HepG2 (cell line): ENCODE measurements at regions not wholly inside any gene's neighbourhood (a gene's known extent, or its start where the extent isn't known, plus 50 kb on each side); places are given as distances from the start of the nearest gene placed in this dataset.

ENCODE experiments used
- ATAC-seq: fragments of 200-7000 bp; cut with Tn5 transposase; 3 replicates; pipeline ENCODE4 v1.9.1; 2020; ENCODE audit warnings: mild to moderate bottlenecking, moderate library complexity
- BruUV-seq: library from RNA; stranded (reverse); fragments of 400-500 nt; replicated peaks from 2 replicates; lab custom pipeline; 2021; lab: Mats Ljungman, UMichigan
- CTCF ChIA-PET: fragments of 300-600 bp; formaldehyde crosslinking; extraction: SDS; loops from one replicate; lab custom pipeline; 2021; ENCODE audit warnings: low total read pairs, inconsistent platforms, low intra/inter-chr PET ratio; lab: Yijun Ruan, JAX
- POLR2A ChIA-PET: fragments of 350-600 bp; sonication (Branson Sonifier 250); formaldehyde crosslinking; loops from one replicate; lab custom pipeline; 2020; ENCODE audit warnings: antibody characterized with exemption, inconsistent platforms; lab: Yijun Ruan, JAX
- DNase-seq: peaks from one replicate; pipeline ENCODE4 v3.0.0-alpha.2; 2015; ENCODE audit warnings: low spot score
- FAIRE-seq: peaks from 3 replicates; lab custom pipeline; 2011; peaks lifted over from hg19 to GRCh38; lab: Jason Lieb, UNC
- H2AFZ ChIP-seq: one replicate; pipeline ENCODE4 v1.6.1; 2011; ENCODE audit warnings: low read length, inconsistent platforms
- H3K27ac ChIP-seq: fragments of 300-600 bp; 3 replicates; pipeline ENCODE4 v1.8.0; 2011; ENCODE audit warnings: mixed run types, mild to moderate bottlenecking, mixed read lengths, low read length, inconsistent platforms; ENCODE audit not compliant: insufficient read depth; ENCODE audit errors: extremely low read length
- H3K27me3 ChIP-seq, 2 experiments: fragments of 200-600 bp in 1 of 2; 2 replicates in 1 of 2; 3 replicates in 1 of 2; pipeline versions ENCODE4 v1.6.0 to v1.8.0; 2011; ENCODE audit warnings: low read length in 2 of 2, mild to moderate bottlenecking in 2 of 2, moderate library complexity in 2 of 2, inconsistent platforms in 1 of 2; ENCODE audit not compliant: insufficient read depth in 2 of 2, control insufficient read depth in 1 of 2
- H3K36me3 ChIP-seq, 2 experiments: fragments of 200-600 bp in 1 of 2; replicated peaks in 1 of 2; 2 replicates in 1 of 2; 3 replicates in 1 of 2; pipeline versions ENCODE4 v1.5.1 to v1.8.0; 2011; ENCODE audit warnings: low read length in 2 of 2, inconsistent platforms in 1 of 2; ENCODE audit not compliant: insufficient read depth in 2 of 2, control insufficient read depth in 1 of 2
- H3K4me1 ChIP-seq: 2 replicates; pipeline ENCODE4 v1.5.1; 2012; ENCODE audit warnings: low read length, inconsistent platforms; ENCODE audit not compliant: insufficient read depth
- H3K4me2 ChIP-seq: 2 replicates; pipeline ENCODE4 v1.6.0; 2011; ENCODE audit warnings: low read depth, low read length, inconsistent platforms
- H3K4me3 ChIP-seq, 3 experiments: fragments of 200-600 bp in 1 of 3; sonication (generic), shearing (Covaris generic) in 1 of 3; replicated peaks in 1 of 3; 2 replicates each; pipeline ENCODE4 v1.5.1; 2011 to 2016; ENCODE audit warnings: low read length in 3 of 3, inconsistent platforms in 2 of 3, low read depth in 2 of 3, mild to moderate bottlenecking in 2 of 3, control low read depth in 1 of 3, mixed read lengths in 1 of 3; ENCODE audit not compliant: insufficient read depth in 1 of 3
- H3K79me2 ChIP-seq: one replicate; pipeline ENCODE4 v1.6.1; 2011; ENCODE audit warnings: low read length, inconsistent platforms; ENCODE audit not compliant: insufficient read depth
- H3K9ac ChIP-seq: 2 replicates; pipeline ENCODE4 v1.6.0; 2011; ENCODE audit warnings: mild to moderate bottlenecking, low read depth, low read length, inconsistent platforms; ENCODE audit not compliant: insufficient read depth
- H3K9me3 ChIP-seq: 2 replicates; pipeline ENCODE4 v1.5.1; 2012; ENCODE audit warnings: mild to moderate bottlenecking, low read length
- H4K20me1 ChIP-seq: 2 replicates; pipeline ENCODE4 v1.6.0; 2011; ENCODE audit warnings: inconsistent platforms, mild to moderate bottlenecking, low read length, moderate library complexity; ENCODE audit not compliant: insufficient read depth
- ATF7-NPFF ChIP-seq: sonication (generic); formaldehyde crosslinking; IDR thresholded peaks from 2 replicates; pipeline ENCODE4 v1.8.1; 2023; ENCODE audit warnings: mild to moderate bottlenecking, low read depth, missing genetic modification reagents, moderate library complexity
- FOXK1 ChIP-seq: sonication (generic); formaldehyde crosslinking; IDR thresholded peaks from 2 replicates; pipeline ENCODE4 v1.4.0; 2020; ENCODE audit warnings: low read depth, missing genetic modification reagents, borderline replicate concordance
- HOXA7 ChIP-seq: sonication (generic); formaldehyde crosslinking; IDR thresholded peaks from 2 replicates; pipeline ENCODE4 v1.8.1; 2022; ENCODE audit warnings: mild to moderate bottlenecking, missing genetic modification reagents, moderate library complexity
- MEF2D ChIP-seq: sonication (generic); formaldehyde crosslinking; IDR thresholded peaks from 2 replicates; pipeline ENCODE4 v1.5.1; 2020; ENCODE audit warnings: mild to moderate bottlenecking, missing genetic modification reagents
- SRSF9 ChIP-seq: fragments of 200-400 bp; formaldehyde crosslinking; IDR thresholded peaks from 2 replicates; pipeline ENCODE4 v1.6.1; 2018; ENCODE audit warnings: borderline replicate concordance, mild to moderate bottlenecking, low read depth, low read length; ENCODE audit not compliant: insufficient read depth, poor library complexity, severe bottlenecking
- SYNCRIP ChIP-seq: fragments of 200-400 bp; formaldehyde crosslinking; IDR thresholded peaks from 2 replicates; pipeline ENCODE4 v1.6.1; 2018; ENCODE audit warnings: mild to moderate bottlenecking, low read depth, low read length; ENCODE audit not compliant: insufficient read depth
- ZBTB7B ChIP-seq: sonication (generic); formaldehyde crosslinking; IDR thresholded peaks from 2 replicates; pipeline ENCODE4 v1.4.0; 2020; ENCODE audit warnings: missing genetic modification reagents
- ZNF20 ChIP-seq: sonication (generic); formaldehyde crosslinking; IDR thresholded peaks from 2 replicates; pipeline ENCODE4 v1.4.0; 2020; ENCODE audit warnings: mild to moderate bottlenecking, moderate library complexity, missing genetic modification reagents
- ZNF510 ChIP-seq: sonication (generic); formaldehyde crosslinking; IDR thresholded peaks from 2 replicates; pipeline ENCODE4 v1.4.0; 2020; ENCODE audit warnings: low read depth, mild to moderate bottlenecking, missing genetic modification reagents
- ZNF557 ChIP-seq: sonication (generic); formaldehyde crosslinking; IDR thresholded peaks from 2 replicates; pipeline ENCODE4 v1.4.0; 2020; ENCODE audit warnings: missing genetic modification reagents
- ZNF609 ChIP-seq: sonication (generic); formaldehyde crosslinking; IDR thresholded peaks from 2 replicates; pipeline ENCODE4 v1.4.0; 2020; ENCODE audit warnings: mild to moderate bottlenecking, missing genetic modification reagents, borderline replicate concordance
- ZNF678 ChIP-seq: sonication (generic); formaldehyde crosslinking; IDR thresholded peaks from 2 replicates; pipeline ENCODE4 v1.4.0; 2020; ENCODE audit warnings: mild to moderate bottlenecking, missing genetic modification reagents
- ZNF75D ChIP-seq: sonication (generic); formaldehyde crosslinking; IDR thresholded peaks from 2 replicates; pipeline ENCODE4 v1.8.1; 2023; ENCODE audit warnings: missing genetic modification reagents, mild to moderate bottlenecking, borderline replicate concordance
- WGBS: methylation state at CpG from one replicate; pipeline ENCODE4 v1.1.6; 2017; ENCODE audit warnings: low lambda C conversion rate; 5-methylcytosine and 5-hydroxymethylcytosine counted together
- in situ Hi-C: cut with HindIII; loops from 2 replicates; pipeline ENCODE4 v1.10.0; 2017; ENCODE audit warnings: low pct_unique_long_range_greater_than_20kb; ENCODE audit not compliant: extremely low pct_ligation_motif_present
- intact Hi-C: fragments of 100-400 bp; cut with micrococcal nuclease; formaldehyde crosslinking; loops from one replicate; pipeline ENCODE4 v1.10.0; 2022; ENCODE audit not compliant: unreplicated experiment
- TF ChIP-seq, protein P1 (sequence below): sonication (generic); formaldehyde crosslinking; IDR thresholded peaks from 2 replicates; pipeline ENCODE4 v1.5.1; 2020; ENCODE audit warnings: mild to moderate bottlenecking, moderate library complexity, missing genetic modification reagents

DNA sequence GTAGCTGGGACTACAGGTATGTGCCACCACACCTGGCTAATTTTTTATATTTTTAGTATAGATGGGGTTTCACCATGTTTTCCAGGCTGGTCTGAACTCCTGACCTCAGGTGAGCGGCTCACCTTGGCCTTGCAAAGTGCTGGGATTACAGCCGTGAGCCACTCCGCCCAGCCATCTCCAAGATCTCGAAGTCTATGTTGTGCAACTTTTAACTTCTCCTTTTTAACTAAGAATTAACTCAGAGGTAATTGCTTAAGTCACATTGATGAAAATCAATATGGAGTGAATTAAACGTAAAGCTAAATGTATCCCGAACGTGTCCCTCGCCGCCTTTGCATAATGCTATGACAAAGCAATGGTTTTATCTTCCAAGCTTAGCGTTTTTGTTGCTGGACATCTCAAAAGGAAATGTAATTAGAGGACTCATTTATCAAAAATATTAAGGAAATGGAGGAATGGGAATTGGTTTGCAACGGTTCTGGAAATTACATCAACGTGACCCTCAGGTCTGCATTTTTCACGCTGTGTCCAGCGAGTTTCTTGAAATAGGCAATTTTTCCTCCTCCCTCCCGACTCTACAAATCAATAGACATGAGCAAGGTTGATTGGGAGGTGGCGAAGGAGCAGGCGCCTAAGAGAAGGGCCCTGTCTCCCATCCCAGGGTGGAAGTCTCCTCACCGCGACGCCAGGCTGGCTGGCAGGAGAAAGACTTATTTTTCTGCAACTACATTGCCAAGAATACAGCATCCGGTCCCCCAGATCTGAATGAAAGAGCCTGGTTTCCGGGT is 89.8 kb downstream of the TMEM130 start:
- ChIA-PET POLR2A (no interaction called here), CTCF (no interaction called here)
- ATAC-seq (no peak), FAIRE-seq (no peak), DNase-seq (no peak)
- BruUV-seq, result no TSS peak
- Histone ChIP-seq H3K4me3 (no peak overlapping the region), H3K79me2 (no peaks in the 10 kb centered on the region), H3K9ac (no peak overlapping the region), H3K27me3 (peaks cover 0 to 29% of the 10 kb centered on the region in 2 experiments; a peak in 4 of 5 replicates), H3K4me2 (no peak overlapping the region), H2AFZ (no peak overlapping the region), H4K20me1 (no peaks in the 10 kb centered on the region), H3K4me1 (no peaks in the 10 kb centered on the region), H3K27ac (no peak overlapping the region), H3K36me3 (no peaks in the 10 kb centered on the region), H3K9me3 (no peaks in the 10 kb centered on the region)
- in situ Hi-C loops, result no loop called here
- intact Hi-C loops, result no loop called here
- 59% methylated on average over 21 of the region's 22 CpGs for WGBS
- TF ChIP-seq ZNF557 (no peak), SRSF9 (no peak), ZNF20 (no peak), ZNF678 (CRISPR knock-in tag) (no peak), ZNF510 (no peak), HOXA7 (CRISPR knock-in tag) (no peak), ZBTB7B (no peak), ATF7-NPFF (CRISPR knock-in tag) (no peak), ZNF609 (CRISPR knock-in tag) (no peak), MEF2D (CRISPR knock-in tag) (no peak), ZNF75D (CRISPR knock-in tag) (no peak), SYNCRIP (no peak), FOXK1 (CRISPR knock-in tag) (no peak)
- TF ChIP-seq, protein P1, sequence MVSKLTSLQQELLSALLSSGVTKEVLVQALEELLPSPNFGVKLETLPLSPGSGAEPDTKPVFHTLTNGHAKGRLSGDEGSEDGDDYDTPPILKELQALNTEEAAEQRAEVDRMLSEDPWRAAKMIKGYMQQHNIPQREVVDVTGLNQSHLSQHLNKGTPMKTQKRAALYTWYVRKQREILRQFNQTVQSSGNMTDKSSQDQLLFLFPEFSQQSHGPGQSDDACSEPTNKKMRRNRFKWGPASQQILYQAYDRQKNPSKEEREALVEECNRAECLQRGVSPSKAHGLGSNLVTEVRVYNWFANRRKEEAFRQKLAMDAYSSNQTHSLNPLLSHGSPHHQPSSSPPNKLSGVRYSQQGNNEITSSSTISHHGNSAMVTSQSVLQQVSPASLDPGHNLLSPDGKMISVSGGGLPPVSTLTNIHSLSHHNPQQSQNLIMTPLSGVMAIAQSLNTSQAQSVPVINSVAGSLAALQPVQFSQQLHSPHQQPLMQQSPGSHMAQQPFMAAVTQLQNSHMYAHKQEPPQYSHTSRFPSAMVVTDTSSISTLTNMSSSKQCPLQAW (CRISPR knock-in tag), result no peak
